Glutamatergic neuron (in vitro differentiated cells): ENCODE measurements at regions not wholly inside any gene's neighbourhood (a gene's known extent, or its start where the extent isn't known, plus 50 kb on each side); places are given as distances from the start of the nearest gene placed in this dataset.
A peak's percentile ranks its signal among the peaks of the same experiment; 100 is the strongest.

ENCODE experiments used
- DNase-seq: peaks from one replicate; pipeline ENCODE4 v3.0.0; 2022
- H3K27ac Mint-ChIP-seq: one replicate; pipeline ENCODE4 v1.8.0; 2020; ENCODE audit warnings: mild to moderate bottlenecking, mixed read lengths, inconsistent platforms; ENCODE audit not compliant: unreplicated experiment
- H3K27me3 Mint-ChIP-seq: one replicate; pipeline ENCODE4 v1.8.0; 2020; ENCODE audit warnings: mild to moderate bottlenecking, moderate library complexity, mixed read lengths, inconsistent platforms; ENCODE audit not compliant: unreplicated experiment
- H3K36me3 Mint-ChIP-seq: one replicate; pipeline ENCODE4 v1.8.0; 2020; ENCODE audit warnings: mild to moderate bottlenecking, mixed read lengths, inconsistent platforms; ENCODE audit not compliant: unreplicated experiment
- H3K4me1 Mint-ChIP-seq: one replicate; pipeline ENCODE4 v1.8.0; 2020; ENCODE audit warnings: mild to moderate bottlenecking, low read depth, mixed read lengths, inconsistent platforms; ENCODE audit not compliant: unreplicated experiment
- H3K4me3 Mint-ChIP-seq: one replicate; pipeline ENCODE4 v1.8.0; 2020; ENCODE audit warnings: mild to moderate bottlenecking, mixed read lengths, inconsistent platforms; ENCODE audit not compliant: unreplicated experiment
- H3K9me3 Mint-ChIP-seq: one replicate; pipeline ENCODE4 v1.8.0; 2020; ENCODE audit warnings: mild to moderate bottlenecking, moderate library complexity, mixed read lengths, inconsistent platforms; ENCODE audit not compliant: unreplicated experiment
- TF ChIP-seq, protein P1 (sequence below): fragments of 200-600 bp; sonication (generic); IDR thresholded peaks from one replicate; pipeline ENCODE4 v1.5.0; 2021; ENCODE audit not compliant: partially characterized antibody, unreplicated experiment

- H3K27me3 Mint-ChIP-seq: no peaks in the 10 kb centered on the region
Observed at GRCh38 chr4:111883557-111883999, 261.7 kb upstream of the FAM241A start.

GRCh38 chr4:111890412-111890811 lies 254.8 kb upstream of the FAM241A start:
- Mint-ChIP-seq H3K36me3 (peaks cover 9% of the 10 kb centered on the region), H3K9me3 (peaks cover 4% of the 10 kb centered on the region), H3K4me3 (no peak overlapping the region), H3K27ac (no peak overlapping the region), H3K4me1 (no peaks in the 10 kb centered on the region), H3K27me3 (no peaks in the 10 kb centered on the region)
- no peak for DNase-seq
- TF ChIP-seq, protein P1, sequence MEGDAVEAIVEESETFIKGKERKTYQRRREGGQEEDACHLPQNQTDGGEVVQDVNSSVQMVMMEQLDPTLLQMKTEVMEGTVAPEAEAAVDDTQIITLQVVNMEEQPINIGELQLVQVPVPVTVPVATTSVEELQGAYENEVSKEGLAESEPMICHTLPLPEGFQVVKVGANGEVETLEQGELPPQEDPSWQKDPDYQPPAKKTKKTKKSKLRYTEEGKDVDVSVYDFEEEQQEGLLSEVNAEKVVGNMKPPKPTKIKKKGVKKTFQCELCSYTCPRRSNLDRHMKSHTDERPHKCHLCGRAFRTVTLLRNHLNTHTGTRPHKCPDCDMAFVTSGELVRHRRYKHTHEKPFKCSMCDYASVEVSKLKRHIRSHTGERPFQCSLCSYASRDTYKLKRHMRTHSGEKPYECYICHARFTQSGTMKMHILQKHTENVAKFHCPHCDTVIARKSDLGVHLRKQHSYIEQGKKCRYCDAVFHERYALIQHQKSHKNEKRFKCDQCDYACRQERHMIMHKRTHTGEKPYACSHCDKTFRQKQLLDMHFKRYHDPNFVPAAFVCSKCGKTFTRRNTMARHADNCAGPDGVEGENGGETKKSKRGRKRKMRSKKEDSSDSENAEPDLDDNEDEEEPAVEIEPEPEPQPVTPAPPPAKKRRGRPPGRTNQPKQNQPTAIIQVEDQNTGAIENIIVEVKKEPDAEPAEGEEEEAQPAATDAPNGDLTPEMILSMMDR: no peak

More at GRCh38 chr4:111883557-111883999, 261.7 kb upstream of the FAM241A start:
- Mint-ChIP-seq H3K27ac (peak overlapping the region; percentile 73), H3K9me3 (peaks cover 2% of the 10 kb centered on the region), H3K4me1 (peaks cover 26% of the 10 kb centered on the region), H3K4me3 (peak overlapping the region; percentile 64), H3K36me3 (no peaks in the 10 kb centered on the region)
- DNase-seq: no peak
- TF ChIP-seq, protein P1: no peak

DNA sequence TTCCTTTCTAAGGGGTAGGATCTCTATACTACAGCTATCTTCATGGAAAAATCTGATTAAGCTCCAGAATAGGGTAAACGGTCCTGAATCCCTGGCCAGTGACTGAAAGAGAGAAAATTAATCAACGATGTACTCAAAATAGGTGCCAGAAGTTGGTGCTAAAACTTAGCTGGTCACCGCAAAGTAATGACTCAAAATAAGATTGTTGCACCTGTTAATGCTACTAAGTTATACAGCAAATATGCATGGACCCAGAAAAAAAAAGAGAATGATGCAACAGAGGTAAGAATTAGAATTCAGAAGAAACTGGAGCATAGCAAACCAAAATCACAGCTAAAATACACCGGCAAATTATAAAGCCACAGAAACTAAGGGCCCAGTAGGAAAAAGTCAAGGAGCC lies 239.7 kb upstream of the FAM241A start:
- no peaks in the 10 kb centered on the region for H3K9me3 Mint-ChIP-seq
- H3K4me3 Mint-ChIP-seq: no peak overlapping the region
- TF ChIP-seq, protein P1: no peak
- no peak for DNase-seq
- H3K4me1 Mint-ChIP-seq: peaks cover 9% of the 10 kb centered on the region
- H3K36me3 Mint-ChIP-seq: no peaks in the 10 kb centered on the region
- H3K27ac Mint-ChIP-seq: no peak overlapping the region
- H3K27me3 Mint-ChIP-seq: no peaks in the 10 kb centered on the region

- no peak overlapping the region for H3K27ac Mint-ChIP-seq
- no peaks in the 10 kb centered on the region for H3K4me1 Mint-ChIP-seq
- H3K36me3 Mint-ChIP-seq: no peaks in the 10 kb centered on the region
- no peak overlapping the region for H3K4me3 Mint-ChIP-seq
- no peak for DNase-seq
- TF ChIP-seq, protein P1: no peak
- H3K9me3 Mint-ChIP-seq: no peaks in the 10 kb centered on the region
- H3K27me3 Mint-ChIP-seq: no peaks in the 10 kb centered on the region
Observed at GRCh38 chr4:111919639-111920038, 225.6 kb upstream of the FAM241A start.

- no peaks in the 10 kb centered on the region for H3K4me1 Mint-ChIP-seq
- H3K36me3 Mint-ChIP-seq: no peaks in the 10 kb centered on the region
- no peak for DNase-seq
- no peaks in the 10 kb centered on the region for H3K27me3 Mint-ChIP-seq
- no peak overlapping the region for H3K4me3 Mint-ChIP-seq
- H3K27ac Mint-ChIP-seq: no peak overlapping the region
- TF ChIP-seq, protein P1: no peak
- no peaks in the 10 kb centered on the region for H3K9me3 Mint-ChIP-seq
Observed at GRCh38 chr4:111921714-111922113, 223.5 kb upstream of the FAM241A start.
